HG02642 (cell line): ENCODE measurements at regions not wholly inside any gene's neighbourhood (a gene's known extent, or its start where the extent isn't known, plus 50 kb on each side); places are given as distances from the start of the nearest gene placed in this dataset.
A peak's percentile ranks its signal among the peaks of the same experiment; 100 is the strongest.

Source experiments
- ATAC-seq: cut with Tn5 transposase; IDR thresholded peaks from one replicate; pipeline ENCODE4 v1.9.1; 2021; ENCODE audit warnings: mild to moderate bottlenecking; ENCODE audit not compliant: unreplicated experiment, poor library complexity

DNA sequence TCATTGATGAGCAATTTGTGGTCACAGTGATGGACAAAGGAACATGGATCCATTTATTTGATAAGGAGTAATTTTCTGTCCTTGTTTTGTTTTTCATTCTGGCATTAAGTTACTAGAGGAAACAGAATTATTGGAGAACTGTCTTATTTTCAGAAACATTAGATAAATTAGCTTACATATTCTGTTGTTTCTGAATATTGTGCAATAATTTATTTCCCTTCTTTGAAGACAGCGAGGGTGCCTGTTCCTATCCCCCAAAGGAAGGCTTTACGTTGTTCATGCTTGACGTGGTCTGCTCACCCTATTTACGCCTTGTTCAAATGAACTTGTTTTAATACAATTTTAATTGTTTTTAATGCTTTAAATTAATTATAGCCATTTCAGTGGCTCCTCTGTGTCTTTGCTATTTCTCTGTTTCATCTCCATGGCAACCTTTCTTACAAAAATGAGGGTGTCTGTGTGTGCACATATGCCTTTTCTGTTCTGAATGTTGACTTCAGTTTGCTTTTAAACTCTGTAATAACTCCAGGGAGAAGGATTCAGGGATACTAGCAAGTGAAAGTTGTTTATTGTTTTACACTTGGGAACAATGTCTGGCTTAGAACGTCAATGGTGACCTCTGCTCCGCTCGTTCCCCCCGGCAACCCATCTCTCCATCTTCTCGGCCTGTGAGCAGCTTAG is 138.3 kb upstream of the PLET1 start:
- ATAC-seq, result no peak

DNA sequence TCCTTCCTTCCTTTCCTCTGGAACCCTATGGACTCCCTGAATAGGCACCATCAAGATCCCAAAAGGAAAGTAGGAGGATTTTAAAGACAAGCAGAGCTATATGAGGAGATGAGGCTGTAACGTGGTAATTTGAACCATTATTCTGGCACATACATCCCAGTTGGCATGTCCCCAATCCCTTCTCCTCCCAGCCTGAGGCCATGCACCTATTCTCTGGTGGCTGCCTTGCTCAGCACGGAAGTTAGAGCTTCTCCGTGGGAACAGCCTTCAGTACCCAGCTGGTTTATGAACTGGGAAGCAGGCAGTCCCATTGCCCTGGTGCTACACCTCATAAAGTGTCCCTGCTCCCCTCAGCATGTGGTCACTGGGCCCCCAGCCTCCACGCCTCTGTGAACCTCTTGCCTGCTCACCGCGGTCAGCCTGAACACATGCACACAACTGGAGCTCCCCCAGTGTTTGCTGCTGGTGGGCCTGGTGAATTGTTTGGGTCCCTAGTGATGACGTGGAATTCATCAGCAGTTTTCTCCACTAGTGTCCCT is 139.9 kb upstream of the PLET1 start:
- ATAC-seq, result no peak

DNA sequence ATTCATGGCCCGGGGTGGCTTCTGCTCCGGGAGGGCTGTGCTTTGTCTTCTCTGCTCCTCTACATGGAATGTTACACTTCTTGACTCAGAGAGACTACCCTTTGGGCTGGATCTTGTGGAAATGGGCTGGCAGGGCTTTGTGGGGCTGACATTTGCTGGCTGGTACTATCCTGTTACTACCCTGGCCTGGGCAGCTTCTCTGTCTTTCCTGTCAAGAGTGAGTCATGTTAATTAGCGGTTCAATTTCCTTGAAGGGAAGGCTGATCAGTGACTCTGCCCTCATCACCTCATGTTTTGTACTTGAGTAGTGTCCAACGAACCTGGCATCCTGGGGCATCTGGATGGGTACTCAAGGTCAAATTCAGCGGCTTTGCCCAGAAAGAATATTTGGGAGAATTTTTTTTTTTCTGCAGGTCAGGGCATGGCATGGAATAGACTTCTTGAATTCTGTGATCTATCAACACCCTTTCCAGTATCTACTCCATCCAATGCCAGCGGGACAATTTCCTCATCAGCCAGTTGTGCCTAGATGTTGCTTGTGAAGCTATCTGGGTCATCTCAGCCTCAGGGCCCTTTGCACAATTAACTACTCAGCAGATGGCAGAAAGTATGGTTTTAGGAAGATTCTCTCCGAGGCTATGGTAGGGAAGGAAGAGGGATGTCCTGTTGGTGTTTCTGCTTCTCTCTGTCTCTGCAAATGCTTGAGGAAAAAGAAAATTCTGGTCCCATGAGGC is 140.5 kb upstream of the PLET1 start:
- ATAC-seq, result no peak

DNA sequence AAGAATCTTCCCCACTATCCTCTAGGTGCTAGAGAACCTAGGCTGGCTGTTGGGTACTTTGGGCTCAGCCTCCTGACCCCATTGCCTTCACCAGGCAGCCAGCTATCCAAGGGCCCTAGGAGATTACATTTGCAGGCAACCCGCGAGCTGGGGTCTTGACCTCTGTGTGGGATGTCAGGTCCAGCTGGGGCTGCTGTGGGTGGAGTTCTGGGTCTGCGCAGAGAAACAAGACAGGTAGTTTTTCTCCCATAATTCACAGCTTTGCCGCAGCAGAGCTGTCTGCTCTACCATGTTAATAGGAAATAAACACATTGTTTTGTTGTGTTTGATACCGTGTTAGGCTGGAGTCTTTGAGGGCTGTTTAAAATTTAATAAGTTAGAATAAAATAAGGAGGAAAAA is 142.8 kb upstream of the PLET1 start:
- no peak for ATAC-seq

DNA sequence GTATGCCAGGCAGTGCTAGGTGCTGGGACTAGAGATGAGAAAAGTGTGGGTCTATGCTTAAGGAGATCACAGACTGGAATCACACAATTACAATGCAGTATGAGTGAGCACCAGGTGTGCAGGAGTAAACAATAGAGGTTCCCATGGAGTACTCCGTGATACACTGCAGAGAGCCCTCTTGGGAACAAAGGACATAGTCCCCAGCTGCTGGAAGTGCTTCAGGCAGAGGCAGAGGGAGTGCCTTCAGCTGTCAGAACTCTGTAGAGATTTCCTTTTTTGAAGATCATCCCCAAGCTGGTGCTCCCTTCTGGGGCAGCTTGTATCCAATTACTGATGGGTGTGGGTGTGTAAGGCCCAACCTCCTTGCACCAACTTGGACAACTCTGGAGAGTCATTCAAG is 143.5 kb upstream of the PLET1 start:
- ATAC-seq, result no peak

DNA sequence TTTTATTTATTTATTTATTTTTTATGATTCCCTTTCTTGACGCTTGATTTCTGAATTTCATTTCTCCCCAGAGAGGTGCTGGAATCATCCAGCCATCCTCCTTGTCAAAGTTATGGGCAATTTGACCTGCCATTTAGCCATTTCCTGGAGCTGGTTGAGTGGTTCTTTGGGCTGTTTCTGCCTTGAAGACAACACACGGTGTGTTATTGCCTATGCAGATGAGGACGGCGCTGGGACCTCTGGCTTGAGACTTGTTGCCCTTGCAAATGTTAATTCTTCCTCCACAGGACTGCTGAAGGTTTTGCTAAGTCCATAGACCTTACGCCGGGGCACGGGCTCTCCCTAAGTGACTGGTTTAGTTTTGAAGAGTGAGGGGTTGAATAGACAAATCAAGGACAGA is 147.9 kb upstream of the PLET1 start:
- ATAC-seq, result no peak

DNA sequence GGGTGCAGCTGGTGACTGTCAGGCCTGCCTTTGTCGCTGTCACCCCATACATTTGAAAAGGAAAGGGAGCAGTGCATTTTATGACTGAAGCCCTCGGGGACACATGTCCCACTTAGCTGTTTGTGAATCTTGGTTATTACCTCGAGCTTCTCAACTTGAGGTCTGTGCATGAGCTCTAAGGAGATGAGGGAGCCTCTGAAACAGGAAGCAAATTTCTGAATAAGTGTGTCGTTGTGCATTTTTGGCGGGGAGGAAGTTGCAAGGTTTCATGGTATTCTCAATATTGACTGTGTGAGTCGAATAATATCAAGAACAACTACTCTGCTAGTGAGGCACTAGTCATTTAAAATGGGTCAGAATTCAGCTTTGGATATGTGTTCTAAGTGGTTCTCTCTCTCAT is 149.7 kb upstream of the PLET1 start:
- no peak for ATAC-seq

DNA sequence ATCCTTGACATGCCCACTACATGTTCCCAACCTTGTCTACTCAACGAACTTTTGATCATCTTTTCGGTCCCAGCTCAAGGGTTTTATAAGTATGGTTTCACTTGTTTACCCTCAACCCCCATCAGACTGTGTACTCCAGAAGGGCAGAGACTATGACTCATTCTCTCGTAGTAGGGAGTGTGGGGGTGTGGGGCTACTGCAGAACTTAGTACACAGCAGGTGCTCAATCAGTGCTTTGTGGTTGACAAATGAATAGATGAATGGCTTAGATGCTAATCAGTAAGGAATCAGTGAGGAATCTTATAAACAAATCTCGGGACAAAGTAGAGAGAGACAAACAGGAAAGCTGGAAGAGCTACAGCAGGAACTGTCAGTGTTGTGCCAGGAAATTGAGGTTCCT is 151.7 kb upstream of the PLET1 start:
- ATAC-seq, result no peak

DNA sequence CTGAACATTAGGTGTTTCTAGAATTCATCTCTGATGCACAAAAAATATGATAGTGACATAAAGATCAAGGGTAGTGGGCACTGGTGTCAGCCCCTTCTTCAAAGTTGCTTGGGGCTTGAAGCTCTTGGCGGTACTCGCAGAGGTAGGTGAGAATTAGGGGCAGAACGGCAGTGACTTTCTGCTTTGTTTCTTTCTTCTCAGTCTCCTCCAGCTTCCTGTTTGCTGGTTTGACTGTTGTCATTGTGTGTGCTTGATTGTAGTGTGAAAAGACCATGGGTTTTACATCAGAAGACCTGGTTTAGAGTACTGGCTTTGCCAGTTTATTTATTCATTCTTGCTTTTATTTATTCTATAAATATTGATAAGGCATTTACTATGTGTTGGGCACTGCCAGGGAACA is 156.7 kb upstream of the PLET1 start:
- no peak for ATAC-seq

DNA sequence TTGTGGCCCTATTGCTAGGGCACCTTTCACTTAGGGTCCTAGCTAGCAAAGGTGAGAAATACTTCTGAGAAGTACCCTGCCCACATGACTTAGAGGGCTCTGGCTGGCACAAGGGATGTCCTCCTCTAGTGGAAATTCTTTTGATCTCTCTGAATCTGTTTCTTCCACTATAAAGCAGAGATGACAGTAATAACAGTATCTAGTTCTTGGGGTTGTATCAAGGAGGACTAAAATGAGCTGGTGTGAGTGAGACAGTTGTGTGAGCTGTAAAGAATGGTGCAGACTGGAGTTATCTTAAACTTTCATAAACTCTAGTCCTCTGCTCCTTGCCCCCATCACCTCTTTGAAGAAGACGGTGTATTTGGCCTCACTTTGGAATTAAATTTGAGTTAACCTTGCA is 157.8 kb upstream of the PLET1 start:
- ATAC-seq, result no peak

DNA sequence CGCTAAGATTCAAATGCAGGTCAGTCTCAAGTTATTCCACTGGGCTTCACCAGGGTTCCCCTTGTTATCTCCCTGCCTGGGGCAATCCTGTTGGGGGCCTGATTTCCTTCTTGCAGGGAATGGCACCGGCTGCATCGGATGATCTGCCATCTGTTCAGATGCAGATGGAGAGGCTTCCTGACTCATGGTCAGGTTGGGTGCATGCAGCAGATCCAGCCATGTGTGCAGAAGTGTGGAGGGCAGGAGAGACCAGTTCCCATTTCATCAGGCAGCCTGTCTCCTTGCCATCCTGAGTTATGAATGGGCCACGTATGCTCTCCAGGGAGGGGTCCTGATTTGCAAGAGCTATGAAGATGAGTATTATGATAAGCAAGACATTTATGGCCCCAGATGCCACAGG is 161.2 kb upstream of the PLET1 start:
- ATAC-seq, result no peak

DNA sequence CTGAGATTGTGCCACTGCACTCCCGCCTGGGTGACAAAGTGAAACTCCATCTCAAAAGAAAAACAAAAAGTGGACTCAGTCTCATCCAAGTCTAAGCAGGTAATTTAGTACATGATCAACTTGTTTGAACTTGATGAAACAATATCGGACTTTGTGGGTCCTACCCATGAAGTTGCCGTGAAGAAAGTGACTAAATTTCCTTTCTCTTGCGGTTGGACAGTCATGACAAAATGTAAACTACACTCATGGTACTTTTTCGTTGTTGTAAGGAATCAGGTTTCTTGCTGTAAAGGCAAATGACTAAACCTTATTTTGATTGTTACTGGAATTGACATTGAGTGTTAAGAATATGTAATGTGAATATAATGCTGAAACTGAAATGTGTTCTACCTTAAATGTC is 164.5 kb upstream of the PLET1 start:
- no peak for ATAC-seq

DNA sequence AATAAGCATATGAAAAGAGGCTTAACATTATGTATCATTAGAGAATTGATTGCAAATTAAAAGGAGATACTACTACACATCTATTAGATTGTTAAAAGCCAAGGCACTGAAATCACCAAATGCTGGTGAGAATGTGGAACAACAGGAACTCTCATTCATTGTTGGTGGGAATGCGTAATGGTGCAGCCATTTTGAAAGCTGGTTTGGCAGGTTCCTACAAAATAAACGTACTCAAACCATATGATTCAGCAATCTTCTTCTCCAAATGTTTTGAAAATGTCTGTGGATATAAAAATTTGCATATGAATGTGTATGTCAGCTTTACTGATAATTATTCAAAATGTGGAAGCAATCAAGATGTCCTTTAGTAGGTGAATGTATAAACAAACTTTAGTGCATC is 176.4 kb upstream of the PLET1 start:
- no peak for ATAC-seq

DNA sequence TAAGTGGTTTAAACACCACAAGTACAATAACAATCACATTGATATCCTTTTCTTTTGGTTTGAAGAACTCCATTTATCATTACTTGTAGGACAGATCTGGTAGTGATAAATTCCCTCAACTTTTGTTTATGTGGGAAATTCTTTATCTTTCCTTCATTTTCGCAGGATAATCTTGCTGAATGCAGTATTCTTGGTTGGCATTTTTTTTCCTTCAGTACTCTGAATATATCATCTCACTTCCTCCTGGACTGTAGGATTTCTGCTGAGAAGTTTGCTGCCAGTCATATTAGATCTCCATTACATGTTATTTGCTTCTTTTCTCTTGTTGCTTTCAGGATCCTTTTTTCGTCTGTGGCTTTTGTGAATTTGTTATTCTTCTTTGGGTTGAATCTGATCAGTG is 179.0 kb upstream of the PLET1 start:
- no peak for ATAC-seq

DNA sequence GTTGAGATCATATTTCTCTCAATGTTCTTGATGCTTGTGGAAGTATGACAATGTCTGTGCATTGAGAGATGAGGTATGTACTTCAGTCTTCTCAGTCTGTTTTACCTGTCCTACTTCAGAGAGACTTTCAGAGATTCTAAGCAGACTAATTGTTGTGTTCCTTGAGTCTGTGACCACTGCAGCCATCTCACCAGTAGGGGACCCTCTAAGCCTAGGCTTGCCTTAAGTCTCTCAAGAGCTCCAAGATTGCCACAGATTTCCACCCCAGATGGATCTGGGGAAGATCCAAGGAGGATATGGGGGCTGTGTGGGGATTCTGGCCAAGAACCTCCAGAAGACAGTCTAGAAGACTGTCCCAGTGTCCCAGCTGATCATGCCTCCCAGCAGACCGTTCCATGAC is 179.9 kb upstream of the PLET1 start:
- no peak for ATAC-seq

DNA sequence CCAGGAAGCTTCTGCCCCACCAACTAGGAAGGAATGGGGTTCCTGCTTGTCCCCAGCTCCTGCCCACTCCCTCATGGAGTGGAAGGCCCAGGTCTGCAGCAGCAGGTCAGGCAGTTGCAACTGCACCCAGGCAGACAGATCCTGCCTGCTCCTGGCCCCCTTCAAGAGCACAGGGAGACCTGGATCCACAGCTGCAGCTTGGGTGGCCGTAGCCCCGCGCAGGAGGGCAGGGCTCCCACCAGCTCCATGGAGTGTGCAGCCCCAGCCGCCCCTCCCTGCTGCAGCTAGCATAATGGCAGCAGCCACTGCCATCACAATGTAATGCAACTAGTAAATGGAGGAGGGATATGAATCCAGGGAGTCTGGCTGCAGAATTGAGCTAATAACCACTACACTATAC is 187.5 kb upstream of the PLET1 start:
- ATAC-seq, result no peak

DNA sequence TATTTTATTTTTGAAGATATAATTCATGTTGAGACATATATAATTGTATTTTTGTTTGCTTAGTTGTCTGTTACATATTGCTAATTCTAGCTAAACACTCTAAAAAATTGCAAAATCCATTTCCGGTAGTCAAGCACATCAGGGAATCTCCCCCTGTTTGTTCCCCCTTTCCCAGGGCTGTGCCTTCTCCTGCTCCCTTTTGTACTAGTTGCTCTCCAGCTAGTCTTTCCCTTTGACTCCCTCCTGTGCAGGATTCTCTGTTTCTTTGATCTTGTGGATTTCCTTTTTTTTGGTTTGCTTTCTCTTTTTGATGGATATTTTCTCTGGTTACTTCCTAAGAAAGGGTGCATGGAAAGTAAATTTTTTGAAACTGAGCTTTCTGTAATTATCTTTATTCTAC is 188.1 kb upstream of the PLET1 start:
- ATAC-seq, result no peak

DNA sequence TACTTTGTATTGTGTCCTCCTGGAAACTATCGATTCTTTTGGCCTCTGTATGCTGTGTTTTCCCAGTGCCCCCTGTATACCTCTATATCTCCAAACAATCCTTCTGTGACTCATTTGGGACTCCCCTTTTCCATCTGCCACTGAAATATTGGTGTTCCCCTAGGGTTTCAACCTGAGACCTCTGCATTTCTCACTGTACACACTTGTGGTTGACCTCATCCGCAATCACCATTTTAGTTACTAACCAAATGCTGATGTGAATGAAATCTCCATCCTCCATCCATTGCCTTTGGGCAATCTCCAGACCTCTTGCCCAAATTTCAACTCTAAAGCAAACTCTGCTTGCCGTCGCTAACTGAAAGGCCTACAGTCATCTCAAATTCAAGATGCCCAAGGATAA is 190.6 kb upstream of the PLET1 start:
- no peak for ATAC-seq

DNA sequence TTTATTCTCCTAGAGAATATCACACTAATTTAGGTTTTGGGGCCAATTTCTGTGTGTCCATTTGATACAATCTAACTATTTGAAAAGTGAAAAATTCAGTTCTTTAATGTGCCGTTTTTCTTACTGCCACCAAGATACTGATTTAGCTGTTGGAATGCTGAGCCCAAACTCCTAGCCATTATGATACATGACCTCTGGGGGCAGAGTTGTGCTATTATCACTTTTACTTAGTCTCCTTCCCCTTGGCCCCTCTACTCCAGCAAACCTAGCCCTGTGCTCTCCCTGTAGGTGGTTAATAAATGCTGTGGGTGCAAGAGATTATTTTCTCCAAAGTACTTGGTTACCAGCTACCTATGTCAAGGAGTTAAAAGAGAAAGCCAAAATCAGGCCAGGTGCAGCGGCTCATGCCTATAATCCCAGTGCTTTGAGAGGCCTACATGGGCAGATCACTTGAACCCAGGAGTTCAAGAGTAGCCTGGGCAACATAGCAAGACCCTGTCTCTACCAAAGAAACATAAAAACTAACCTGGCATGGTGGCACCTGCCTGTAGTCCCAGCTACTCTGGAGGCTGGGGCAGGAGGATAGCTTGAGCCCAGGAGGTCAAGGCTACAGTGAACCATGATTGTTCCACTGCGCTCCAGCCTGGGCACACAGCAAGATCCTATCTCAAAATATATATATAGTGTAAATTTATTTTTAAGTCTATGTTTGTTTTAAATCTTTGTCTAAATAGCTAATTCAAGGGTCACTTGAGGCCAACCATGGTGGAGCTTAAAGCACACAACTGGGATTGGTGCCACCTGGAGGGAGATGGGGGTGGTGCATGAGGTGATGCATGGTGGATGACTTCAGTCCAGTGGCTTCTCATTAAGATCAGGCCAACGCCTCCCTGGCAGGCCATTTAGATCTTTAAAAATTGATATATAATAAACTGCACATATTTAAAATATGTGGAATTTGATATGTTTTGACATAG is 193.2 kb upstream of the PLET1 start:
- ATAC-seq, result peak; percentile 61

DNA sequence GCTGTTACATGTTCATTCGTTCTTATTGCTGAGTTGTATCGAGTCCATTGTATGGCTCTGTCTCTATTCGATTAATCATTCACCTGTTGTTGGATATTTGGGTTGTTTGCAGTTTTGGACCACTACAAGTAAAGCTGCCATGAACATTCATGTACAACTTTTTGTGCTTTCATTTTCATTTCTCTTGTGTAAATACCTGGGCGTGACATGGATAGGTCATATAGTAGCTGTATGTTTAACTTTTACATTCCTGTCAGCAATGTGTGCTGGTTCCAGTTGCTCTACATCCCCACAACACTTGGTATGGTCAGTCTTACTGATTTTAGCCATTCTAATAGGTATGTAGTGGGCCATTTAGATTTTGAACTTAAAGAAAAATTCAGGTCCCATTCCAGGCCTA is 194.2 kb upstream of the PLET1 start:
- no peak for ATAC-seq

DNA sequence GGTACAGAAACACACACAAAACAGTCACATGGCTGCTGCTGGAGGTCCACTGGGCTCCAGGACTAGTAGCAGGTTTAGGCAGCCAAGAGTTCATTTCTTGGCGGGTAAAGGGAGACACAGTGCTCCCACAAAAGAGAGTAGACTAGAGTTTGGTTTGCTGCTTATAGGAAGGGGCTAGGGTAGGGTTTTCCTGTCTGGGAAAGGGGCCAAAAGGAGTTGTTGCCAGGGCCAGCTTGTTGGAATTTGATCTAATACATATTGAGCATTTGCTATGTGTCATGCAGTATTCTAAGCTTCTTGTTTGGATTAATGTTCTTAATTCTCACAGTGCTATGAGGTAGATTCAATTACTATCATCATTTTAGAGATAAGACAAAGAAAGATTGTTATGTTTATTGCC is 195.1 kb upstream of the PLET1 start:
- ATAC-seq, result no peak
